GM12878 (cell line): ENCODE measurements at regions not wholly inside any gene's neighbourhood (a gene's known extent, or its start where the extent isn't known, plus 50 kb on each side); places are given as distances from the start of the nearest gene placed in this dataset.

Experiments used
- ATAC-seq: fragments of 200-7000 bp; cut with Tn5 transposase; 3 replicates; pipeline ENCODE4 v1.9.1; 2020; ENCODE audit warnings: mild to moderate bottlenecking, moderate library complexity
- BruUV-seq: library from RNA; stranded (reverse); fragments of 400-500 nt; replicated peaks from 2 replicates; lab custom pipeline; 2021; lab: Mats Ljungman, UMichigan
- CTCF ChIA-PET: fragments of 300-600 bp; sonication (Branson Sonifier 250); formaldehyde crosslinking; extraction: SDS; loops from one replicate; lab custom pipeline; 2021; ENCODE audit warnings: inconsistent platforms; lab: Yijun Ruan, JAX
- POLR2A ChIA-PET: fragments of 350-600 bp; formaldehyde crosslinking; extraction: SDS; loops from one replicate; lab custom pipeline; 2021; ENCODE audit warnings: inconsistent platforms; lab: Charles Lee
- RAD21 ChIA-PET: fragments of 300-600 bp; sonication (Branson Sonifier 250); formaldehyde crosslinking; loops from one replicate; lab custom pipeline; 2023; ENCODE audit warnings: antibody characterized with exemption; ENCODE audit not compliant: unreplicated experiment; lab: Charles Lee
- SMC1A ChIA-PET: fragments of 300-600 bp; sonication (Branson Sonifier 250); formaldehyde crosslinking; loops from one replicate; lab custom pipeline; 2023; ENCODE audit not compliant: unreplicated experiment, uncharacterized antibody; lab: Charles Lee
- DNase-seq: peaks from one replicate; pipeline ENCODE4 v3.0.0-alpha.2; 2011; ENCODE audit warnings: low read depth, low spot score
- FAIRE-seq: peaks from 3 replicates; lab custom pipeline; 2011; peaks lifted over from hg19 to GRCh38; lab: Jason Lieb, UNC
- H2AFZ ChIP-seq: 2 replicates; pipeline ENCODE4 v1.6.0; 2011; ENCODE audit warnings: low read depth, low read length, control low read depth; ENCODE audit not compliant: control insufficient read depth
- H3K27ac ChIP-seq: 2 replicates; pipeline ENCODE4 v1.5.1; 2011; ENCODE audit warnings: control low read depth; ENCODE audit not compliant: control insufficient read depth, insufficient read depth
- H3K27me3 ChIP-seq, 2 experiments: replicated peaks in 1 of 2; 2 replicates each; pipeline versions ENCODE4 v1.6.0 to v1.6.1; 2011; ENCODE audit warnings: low read length in 1 of 2; ENCODE audit not compliant: control insufficient read depth in 2 of 2, insufficient read depth in 2 of 2
- H3K36me3 ChIP-seq, 2 experiments: 2 replicates each; pipeline ENCODE4 v1.5.1; 2011; ENCODE audit warnings: low read length in 1 of 2; ENCODE audit not compliant: control insufficient read depth in 2 of 2, insufficient read depth in 2 of 2
- H3K4me1 ChIP-seq: 2 replicates; pipeline ENCODE4 v1.6.1; 2011; ENCODE audit warnings: mild to moderate bottlenecking, low read length, moderate library complexity, mixed read lengths; ENCODE audit not compliant: control insufficient read depth, insufficient read depth
- H3K4me2 ChIP-seq: 2 replicates; pipeline ENCODE4 v1.6.0; 2011; ENCODE audit warnings: control low read depth; ENCODE audit not compliant: control insufficient read depth, insufficient read depth
- H3K4me3 ChIP-seq: fragments of 200-600 bp; sonication (generic); 2 replicates; pipeline ENCODE4 v1.5.1; 2016
- H3K79me2 ChIP-seq: 2 replicates; pipeline ENCODE4 v1.6.0; 2011; ENCODE audit warnings: low read length; ENCODE audit not compliant: control insufficient read depth, insufficient read depth
- H3K9ac ChIP-seq: 2 replicates; pipeline ENCODE4 v1.8.0; 2011; ENCODE audit warnings: low read length, control low read depth, mixed read lengths; ENCODE audit not compliant: control insufficient read depth, insufficient read depth
- H3K9me3 ChIP-seq: replicated peaks from 3 replicates; pipeline ENCODE4 v1.5.1; 2011; ENCODE audit warnings: mild to moderate bottlenecking, low read length; ENCODE audit not compliant: control insufficient read depth, insufficient read depth
- H4K20me1 ChIP-seq: 2 replicates; pipeline ENCODE4 v1.6.0; 2011; ENCODE audit not compliant: control insufficient read depth, insufficient read depth
- ASH2L ChIP-seq: fragments of 300-600, 200-600 bp; sonication (generic); IDR thresholded peaks from 2 replicates; pipeline ENCODE4 v1.6.1; 2017; ENCODE audit warnings: low read depth, mild to moderate bottlenecking, borderline replicate concordance
- ATF2 ChIP-seq: IDR thresholded peaks from 2 replicates; pipeline ENCODE4 v1.6.1; 2012; ENCODE audit warnings: low read length, inconsistent platforms
- ATF3 ChIP-seq: IDR thresholded peaks from 2 replicates; pipeline ENCODE4 v1.6.1; 2011; ENCODE audit warnings: low read depth, mild to moderate bottlenecking, low read length, moderate library complexity, borderline replicate concordance; ENCODE audit errors: extremely low read depth
- BACH1 ChIP-seq: fragments of 450-650 bp; IDR thresholded peaks from 2 replicates; pipeline ENCODE4 v1.6.1; 2017; ENCODE audit warnings: mild to moderate bottlenecking, borderline replicate concordance
- CEBPB ChIP-seq, 2 experiments: fragments of 150-350 bp in 1 of 2; IDR thresholded peaks; 2 replicates each; pipeline ENCODE4 v1.6.1; 2012 to 2014; ENCODE audit warnings: low read depth in 2 of 2, low read length in 2 of 2, borderline replicate concordance in 1 of 2, inconsistent platforms in 1 of 2
- GATAD2B ChIP-seq: fragments of 450-650 bp; conservative IDR thresholded peaks from 2 replicates; pipeline ENCODE4 v1.6.1; 2017; ENCODE audit warnings: low read depth, mild to moderate bottlenecking, moderate library complexity
- MAX ChIP-seq: IDR thresholded peaks from 2 replicates; pipeline ENCODE4 v1.6.1; 2012; ENCODE audit warnings: low read depth, low read length, improper control_type of control experiment
- NFIC ChIP-seq: IDR thresholded peaks from 2 replicates; pipeline ENCODE4 v1.6.1; 2012; ENCODE audit warnings: low read depth, mild to moderate bottlenecking, inconsistent platforms, low read length, moderate library complexity
- RCOR1 ChIP-seq: conservative IDR thresholded peaks from 2 replicates; pipeline ENCODE4 v1.6.1; 2012; ENCODE audit warnings: low read depth, low read length, improper control_type of control experiment
- SIN3A ChIP-seq: IDR thresholded peaks from 2 replicates; pipeline ENCODE4 v1.6.1; 2012; ENCODE audit warnings: low read depth, low read length, improper control_type of control experiment
- TARDBP ChIP-seq: IDR thresholded peaks from 2 replicates; pipeline ENCODE4 v1.6.1; 2016; ENCODE audit warnings: borderline replicate concordance
- ZBTB4 ChIP-seq: fragments of 450-650 bp; formaldehyde crosslinking; IDR thresholded peaks from 2 replicates; pipeline ENCODE4 v1.4.0; 2022; ENCODE audit warnings: mild to moderate bottlenecking, moderate library complexity
- ZNF622 ChIP-seq: fragments of 450-650 bp; IDR thresholded peaks from 2 replicates; pipeline ENCODE4 v1.6.1; 2017; ENCODE audit warnings: mild to moderate bottlenecking, inconsistent platforms
- WGBS: methylation state at CpG from one replicate; pipeline ENCODE4 v1.1.6; 2016; ENCODE audit warnings: low lambda C conversion rate; ENCODE audit not compliant: insufficient replicate concordance, insufficient coverage; ENCODE audit errors: missing lambda C conversion rate; 5-methylcytosine and 5-hydroxymethylcytosine counted together
- in situ Hi-C: fragments of 300-500 bp; cut with MboI; formaldehyde crosslinking; loops from 9 replicates; pipeline ENCODE4 v1.14.3; 2018; ENCODE audit warnings: mixed read lengths
- intact Hi-C: fragments of 100-400 bp; cut with micrococcal nuclease; formaldehyde crosslinking; loops from one replicate; pipeline ENCODE4 v1.14.2; 2022; ENCODE audit not compliant: unreplicated experiment

GRCh38 chr2:220440731-220441130 is 813.3 kb downstream of the SLC4A3 start (continued):
- TF ChIP-seq MAX (no peak), SIN3A (no peak), GATAD2B (no peak), RCOR1 (no peak)
- TF ChIP-seq, all 136 proteins: peak for 0

- ChIA-PET POLR2A (no interaction called here), RAD21 (no interaction called here), CTCF (no interaction called here), SMC1A (no interaction called here)
- 20% methylated on average over 3 of the region's 3 CpGs for WGBS
- H2AFZ ChIP-seq: no peak overlapping the region
- no peak for TF ChIP-seq ZBTB4 (CRISPR knock-in tag)
- no peak for TF ChIP-seq ZNF622
- no peak for TF ChIP-seq BACH1
- TF ChIP-seq NFIC: no peak
- no peak for TF ChIP-seq TARDBP
- TF ChIP-seq ATF3: no peak
- no peak for TF ChIP-seq ASH2L
- TF ChIP-seq ATF2: no peak
- TF ChIP-seq CEBPB (IDR thresholded peaks at IDR 0.05; ENCODE audit: borderline replicate concordance in 1 of 2, low read depth in 2 of 2, low read length in 2 of 2): no peak
- H3K79me2 ChIP-seq: no peaks in the 10 kb centered on the region
- no peak overlapping the region for H3K27ac ChIP-seq
- FAIRE-seq (no peak), ATAC-seq (no peak), DNase-seq (no peak)
- no peak overlapping the region for H3K4me3 ChIP-seq
- BruUV-seq: no TSS peak
- no peaks in the 10 kb centered on the region for H3K9me3 ChIP-seq
- in situ Hi-C loops: no loop called here
- H3K9ac ChIP-seq: no peak overlapping the region
- H4K20me1 ChIP-seq: no peaks in the 10 kb centered on the region
- intact Hi-C loops: no loop called here
- H3K4me1 ChIP-seq: no peaks in the 10 kb centered on the region
- H3K4me2 ChIP-seq: no peak overlapping the region
- H3K36me3 ChIP-seq: no peaks in the 10 kb centered on the region
- H3K27me3 ChIP-seq: no peaks in the 10 kb centered on the region
Measured at GRCh38 chr2:220441404-220441803, 814.0 kb downstream of the SLC4A3 start.
